Stomach (tissue), 8 donors: ENCODE measurements at regions not wholly inside any gene's neighbourhood (a gene's known extent, or its start where the extent isn't known, plus 50 kb on each side); places are given as distances from the start of the nearest gene placed in this dataset.

Source experiments
- DNase-seq, 2 donors: peaks; one replicate each; pipeline versions ENCODE4 v3.0.0 to v3.0.0-alpha.2; 2013 to 2019
- H3K27ac ChIP-seq, 5 donors: fragments of 200-600 bp in 4 of 5; sonication (generic) in 4 of 5; one replicate each; pipeline ENCODE4 v1.5.1; 2013 to 2019; ENCODE audit warnings: mild to moderate bottlenecking in 1 of 5, moderate library complexity in 1 of 5
- H3K27me3 ChIP-seq, 3 donors: fragments of 200-600 bp; sonication (generic); one replicate each; pipeline ENCODE4 v1.5.1; 2017 to 2019; ENCODE audit warnings: mixed run types in 1 of 3
- H3K36me3 ChIP-seq, 4 donors: fragments of 200-600 bp; sonication (generic); 1 replicate in 3 of 4; 2 replicates in 1 of 4; pipeline ENCODE4 v1.5.1; 2016 to 2019
- H3K4me1 ChIP-seq, 4 donors: fragments of 200-600 bp; sonication (generic); one replicate each; pipeline ENCODE4 v1.5.1; 2016 to 2019
- H3K4me3 ChIP-seq, 4 donors: fragments of 200-600 bp; sonication (generic) in 3 of 4; one replicate each; pipeline ENCODE4 v1.5.1; 2016 to 2019; ENCODE audit warnings: mild to moderate bottlenecking in 1 of 4
- H3K9me3 ChIP-seq, 4 donors: fragments of 200-600 bp; sonication (generic); one replicate each; pipeline ENCODE4 v1.5.1; 2016 to 2019
- EP300 ChIP-seq: sonication (generic); formaldehyde crosslinking; IDR thresholded peaks from one replicate; pipeline ENCODE4 v1.6.1; 2017; ENCODE audit warnings: antibody characterized with exemption
- POLR2A ChIP-seq, 4 donors: fragments of 450-650 bp; IDR thresholded peaks; one replicate each; pipeline ENCODE4 v1.6.1; 2016; ENCODE audit warnings: antibody characterized with exemption in 4 of 4, control low read depth in 2 of 4, mild to moderate bottlenecking in 1 of 4, moderate library complexity in 1 of 4
- POLR2AphosphoS5 ChIP-seq, 3 donors: sonication (generic); formaldehyde crosslinking; IDR thresholded peaks; one replicate each; pipeline ENCODE4 v1.6.1; 2016; ENCODE audit warnings: antibody characterized with exemption in 3 of 3
- WGBS, 5 donors: extraction: QIAGEN DNeasy Blood & Tissue Kit in 3 of 5; methylation state at CpG; one replicate each; pipeline versions ENCODE4 v1.1.5 to v1.1.7; 2013 to 2018; 5-methylcytosine and 5-hydroxymethylcytosine counted together
- intact Hi-C: fragments of 100-400 bp; cut with DNase I; formaldehyde crosslinking; loops from one replicate; pipeline ENCODE4 v1.15.1; 2023; ENCODE audit warnings: low total_unique reads
- TF ChIP-seq, protein P1 (sequence below), 7 experiments: fragments of 450-650 bp in 4 of 7; fragments of 200-600 bp in 3 of 7; sonication (generic) in 3 of 7; IDR thresholded peaks; one replicate each; pipeline ENCODE4 v1.5.1; 2016 to 2019; ENCODE audit warnings: antibody characterized with exemption in 7 of 7, control low read depth in 2 of 7, mild to moderate bottlenecking in 1 of 7
- donor health status: healthy with polysubstance abuse.
- donor health status: Bipolar disorder and iron deficiency.
- donor health status: healthy.

GRCh38 chr6:126641641-126642040 lies 301.7 kb downstream of the CENPW start:
- TF ChIP-seq, protein P1, sequence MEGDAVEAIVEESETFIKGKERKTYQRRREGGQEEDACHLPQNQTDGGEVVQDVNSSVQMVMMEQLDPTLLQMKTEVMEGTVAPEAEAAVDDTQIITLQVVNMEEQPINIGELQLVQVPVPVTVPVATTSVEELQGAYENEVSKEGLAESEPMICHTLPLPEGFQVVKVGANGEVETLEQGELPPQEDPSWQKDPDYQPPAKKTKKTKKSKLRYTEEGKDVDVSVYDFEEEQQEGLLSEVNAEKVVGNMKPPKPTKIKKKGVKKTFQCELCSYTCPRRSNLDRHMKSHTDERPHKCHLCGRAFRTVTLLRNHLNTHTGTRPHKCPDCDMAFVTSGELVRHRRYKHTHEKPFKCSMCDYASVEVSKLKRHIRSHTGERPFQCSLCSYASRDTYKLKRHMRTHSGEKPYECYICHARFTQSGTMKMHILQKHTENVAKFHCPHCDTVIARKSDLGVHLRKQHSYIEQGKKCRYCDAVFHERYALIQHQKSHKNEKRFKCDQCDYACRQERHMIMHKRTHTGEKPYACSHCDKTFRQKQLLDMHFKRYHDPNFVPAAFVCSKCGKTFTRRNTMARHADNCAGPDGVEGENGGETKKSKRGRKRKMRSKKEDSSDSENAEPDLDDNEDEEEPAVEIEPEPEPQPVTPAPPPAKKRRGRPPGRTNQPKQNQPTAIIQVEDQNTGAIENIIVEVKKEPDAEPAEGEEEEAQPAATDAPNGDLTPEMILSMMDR (IDR thresholded peaks at IDR 0.05) = no peak
- TF ChIP-seq POLR2AphosphoS5 (IDR thresholded peaks at IDR 0.05) (no peak), EP300 (no peak), POLR2A (IDR thresholded peaks at IDR 0.05) (no peak)
- WGBS, 5 donors = 73 to 92% (median 83%) methylated on average over 1 of the region's 1 CpG
- Histone ChIP-seq H3K4me1 (no peaks in the 10 kb centered on the region), H3K27ac (no peak overlapping the region), H3K36me3 (no peaks in the 10 kb centered on the region), H3K4me3 (no peak overlapping the region), H3K9me3 (no peaks in the 10 kb centered on the region), H3K27me3 (no peaks in the 10 kb centered on the region)
- no peak for DNase-seq
- intact Hi-C loops = no loop called here

DNA sequence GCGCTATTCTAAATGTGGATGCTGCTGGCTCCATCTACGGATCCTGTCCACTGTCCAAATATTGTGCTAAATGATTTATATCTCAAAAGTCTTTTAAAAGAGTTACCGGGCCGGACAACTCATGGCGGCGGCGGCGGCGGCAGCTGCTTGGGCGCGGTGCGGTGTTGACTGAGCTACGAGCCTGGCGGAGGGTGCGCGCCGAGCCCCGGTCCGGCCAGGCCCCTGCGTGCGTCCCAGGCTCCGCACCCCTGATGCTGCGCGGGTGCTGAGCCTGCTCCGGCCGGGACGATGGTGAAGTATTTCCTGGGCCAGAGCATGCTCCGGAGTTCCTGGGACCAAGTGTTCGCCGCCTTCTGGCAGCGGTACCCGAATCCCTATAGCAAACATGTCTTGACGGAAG lies 303.4 kb downstream of the CENPW start:
- H3K9me3 ChIP-seq = no peaks in the 10 kb centered on the region
- no peak overlapping the region for H3K4me3 ChIP-seq
- no peaks in the 10 kb centered on the region for H3K27me3 ChIP-seq
- no peak for TF ChIP-seq POLR2A (IDR thresholded peaks at IDR 0.05)
- TF ChIP-seq, protein P1 (IDR thresholded peaks at IDR 0.05) = no peak
- no peak for TF ChIP-seq POLR2AphosphoS5 (IDR thresholded peaks at IDR 0.05)
- TF ChIP-seq EP300 = no peak
- 90 to 97% (median 93%) methylated on average over 27 to 33 of the region's 33 CpGs for WGBS, 5 donors
- no peaks in the 10 kb centered on the region for H3K4me1 ChIP-seq
- H3K36me3 ChIP-seq = no peaks in the 10 kb centered on the region
- H3K27ac ChIP-seq = no peak overlapping the region
- DNase-seq = no peak
- intact Hi-C loops = no loop called here

DNA sequence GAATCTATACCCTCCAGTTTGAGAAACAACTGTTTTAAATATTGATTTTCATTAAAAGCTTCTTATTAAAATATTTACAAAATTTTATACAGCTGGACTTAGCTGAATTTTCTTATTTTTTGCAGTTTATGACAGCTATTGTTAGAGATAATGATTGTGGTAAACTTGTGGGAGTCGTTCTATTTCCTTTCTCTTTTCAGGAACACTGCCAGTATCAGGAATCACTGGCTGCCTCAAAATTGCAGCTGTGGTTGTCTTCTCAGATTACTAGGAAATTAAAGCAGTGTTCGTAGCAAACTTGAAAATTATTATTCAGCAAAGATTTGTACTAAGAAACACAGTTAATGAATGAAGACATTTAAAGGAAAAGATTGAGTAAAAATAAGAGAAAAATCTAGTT lies 311.0 kb downstream of the CENPW start:
- intact Hi-C loops = no loop called here
- H3K4me1 ChIP-seq = no peaks in the 10 kb centered on the region
- H3K9me3 ChIP-seq = peaks cover 0 to 17% (median 5%) of the 10 kb centered on the region in 4 donors
- no peak for TF ChIP-seq POLR2AphosphoS5 (IDR thresholded peaks at IDR 0.05)
- no peak for TF ChIP-seq EP300
- TF ChIP-seq POLR2A (IDR thresholded peaks at IDR 0.05) = no peak
- TF ChIP-seq, protein P1 (IDR thresholded peaks at IDR 0.05) = no peak
- WGBS, 5 donors = 25 to 38% (median 35%) methylated on average over 2 of the region's 2 CpGs
- no peak overlapping the region for H3K27ac ChIP-seq
- no peaks in the 10 kb centered on the region for H3K27me3 ChIP-seq
- DNase-seq = peak in 1 of 2 donors; percentile 16
- H3K4me3 ChIP-seq = no peak overlapping the region
- H3K36me3 ChIP-seq = no peaks in the 10 kb centered on the region

- 22 to 36% (median 33%) methylated on average over 3 of the region's 3 CpGs for WGBS, 5 donors
- no peaks in the 10 kb centered on the region for H3K27me3 ChIP-seq
- TF ChIP-seq, protein P1 (IDR thresholded peaks at IDR 0.05) = peak in 1 of 7 experiments; percentile 28
- TF ChIP-seq EP300 = no peak
- H3K4me3 ChIP-seq = no peak overlapping the region
- intact Hi-C loops = no loop called here
- DNase-seq = peak in 1 of 2 donors; percentile 54
- H3K9me3 ChIP-seq = peaks cover 0 to 12% (median 5%) of the 10 kb centered on the region in 4 donors
- H3K4me1 ChIP-seq = no peaks in the 10 kb centered on the region
- no peak overlapping the region for H3K27ac ChIP-seq
- H3K36me3 ChIP-seq = no peaks in the 10 kb centered on the region
These were observed 317.8 kb downstream of the CENPW start for GRCh38 chr6:126657561-126658175.
